Activated naive CD8-positive, alpha-beta T cell treated with anti-CD3 and anti-CD28 coated beads for 36 hours (primary cell): ENCODE measurements at regions not wholly inside any gene's neighbourhood (a gene's known extent, or its start where the extent isn't known, plus 50 kb on each side); places are given as distances from the start of the nearest gene placed in this dataset.

Experiments used
- DNase-seq: peaks from one replicate; pipeline ENCODE4 v3.0.0; 2021
- H3K27ac Mint-ChIP-seq: one replicate; pipeline ENCODE4 v1.8.0; 2022; ENCODE audit warnings: mild to moderate bottlenecking, moderate library complexity, mixed read lengths
- H3K27me3 Mint-ChIP-seq: one replicate; pipeline ENCODE4 v1.8.0; 2022; ENCODE audit warnings: mild to moderate bottlenecking, mixed read lengths
- H3K36me3 Mint-ChIP-seq: one replicate; pipeline ENCODE4 v1.8.0; 2021; ENCODE audit warnings: mild to moderate bottlenecking, mixed read lengths
- H3K4me1 Mint-ChIP-seq: one replicate; pipeline ENCODE4 v1.8.0; 2021; ENCODE audit warnings: mixed read lengths
- H3K4me3 Mint-ChIP-seq: one replicate; pipeline ENCODE4 v1.8.0; 2022; ENCODE audit warnings: mild to moderate bottlenecking, moderate library complexity, mixed read lengths
- H3K9me3 Mint-ChIP-seq: one replicate; pipeline ENCODE4 v1.8.0; 2022; ENCODE audit warnings: mixed read lengths

GRCh38 chr2:163541943-163542342 is 193.9 kb downstream of the FIGN start:
- Mint-ChIP-seq H3K9me3 (peaks cover 2% of the 10 kb centered on the region), H3K36me3 (no peaks in the 10 kb centered on the region), H3K27ac (no peak overlapping the region), H3K4me3 (no peak overlapping the region), H3K4me1 (no peaks in the 10 kb centered on the region), H3K27me3 (no peaks in the 10 kb centered on the region)
- DNase-seq, result no peak

DNA sequence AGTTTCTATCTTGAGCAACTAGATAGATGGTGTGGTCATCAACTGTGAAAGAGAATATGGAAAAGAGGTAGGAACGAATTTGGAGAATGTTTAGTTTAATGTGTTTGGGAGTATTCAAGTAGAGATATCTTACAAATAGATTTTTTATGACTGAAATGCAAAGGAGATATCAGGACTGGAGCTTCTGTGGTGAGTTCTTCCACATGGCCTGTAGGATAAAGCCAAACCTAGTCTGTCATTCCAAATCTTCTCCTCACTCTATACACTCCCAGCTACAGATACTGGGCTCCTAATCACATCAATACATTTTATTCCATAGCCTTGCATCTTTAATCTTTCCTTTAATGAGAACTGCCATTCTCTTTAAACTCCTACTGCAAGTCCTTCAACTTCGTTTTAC is 194.3 kb downstream of the FIGN start:
- no peak for DNase-seq
- peaks cover 2% of the 10 kb centered on the region for H3K9me3 Mint-ChIP-seq
- no peaks in the 10 kb centered on the region for H3K36me3 Mint-ChIP-seq
- H3K27ac Mint-ChIP-seq, result no peak overlapping the region
- no peak overlapping the region for H3K4me3 Mint-ChIP-seq
- no peaks in the 10 kb centered on the region for H3K27me3 Mint-ChIP-seq
- no peaks in the 10 kb centered on the region for H3K4me1 Mint-ChIP-seq

GRCh38 chr2:163528640-163529217 is 207.1 kb downstream of the FIGN start:
- no peaks in the 10 kb centered on the region for H3K4me1 Mint-ChIP-seq
- no peak for DNase-seq
- H3K27ac Mint-ChIP-seq, result no peak overlapping the region
- H3K36me3 Mint-ChIP-seq, result peaks cover 2% of the 10 kb centered on the region
- H3K27me3 Mint-ChIP-seq, result no peaks in the 10 kb centered on the region
- H3K4me3 Mint-ChIP-seq, result no peak overlapping the region
- H3K9me3 Mint-ChIP-seq, result peaks cover 8% of the 10 kb centered on the region

GRCh38 chr2:163527381-163527780 is 208.4 kb downstream of the FIGN start:
- H3K36me3 Mint-ChIP-seq, result peaks cover 2% of the 10 kb centered on the region
- no peaks in the 10 kb centered on the region for H3K27me3 Mint-ChIP-seq
- H3K4me3 Mint-ChIP-seq, result no peak overlapping the region
- no peak overlapping the region for H3K27ac Mint-ChIP-seq
- H3K4me1 Mint-ChIP-seq, result no peaks in the 10 kb centered on the region
- DNase-seq, result no peak
- H3K9me3 Mint-ChIP-seq, result peaks cover 11% of the 10 kb centered on the region

DNA sequence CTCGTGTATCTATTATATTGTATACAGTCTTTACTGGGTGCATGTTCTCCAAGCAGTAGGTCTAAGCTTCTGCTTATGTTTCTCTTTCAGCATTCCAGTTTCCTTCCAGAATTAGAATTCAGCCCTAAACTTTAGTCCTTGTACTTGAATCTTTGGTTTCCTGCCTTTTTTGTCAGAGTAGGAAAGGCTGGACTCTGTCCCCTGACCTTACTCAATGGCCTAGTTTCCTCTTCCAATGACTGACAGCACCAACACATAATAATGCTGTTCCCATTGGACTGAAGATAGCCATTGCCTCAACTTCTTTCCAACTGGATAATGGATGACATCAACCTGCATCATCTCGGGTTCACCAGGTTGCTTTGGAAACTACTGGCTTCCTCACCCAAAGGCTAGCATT is 217.0 kb downstream of the FIGN start:
- H3K36me3 Mint-ChIP-seq, result no peaks in the 10 kb centered on the region
- DNase-seq, result no peak
- no peaks in the 10 kb centered on the region for H3K27me3 Mint-ChIP-seq
- H3K27ac Mint-ChIP-seq, result no peak overlapping the region
- H3K4me3 Mint-ChIP-seq, result no peak overlapping the region
- peaks cover 9% of the 10 kb centered on the region for H3K9me3 Mint-ChIP-seq
- H3K4me1 Mint-ChIP-seq, result no peaks in the 10 kb centered on the region

DNA sequence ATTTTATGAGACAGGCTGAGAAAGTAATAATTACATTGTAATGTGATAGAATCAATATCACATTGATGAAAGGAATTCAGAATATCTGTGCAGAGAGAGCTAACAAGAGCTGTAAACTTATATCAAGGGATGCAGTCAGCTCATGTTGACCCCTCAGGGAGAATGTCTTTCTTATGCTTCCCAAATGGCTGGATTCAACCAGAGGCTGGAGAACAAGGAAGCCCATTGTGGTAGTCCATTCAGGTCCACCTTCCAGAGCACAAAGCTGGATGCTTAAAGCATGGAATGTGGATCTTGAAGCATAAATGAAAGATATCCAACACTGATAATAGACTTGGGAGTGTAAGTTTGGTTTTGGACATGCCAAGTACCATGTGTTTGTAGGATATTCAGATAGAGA is 220.0 kb downstream of the FIGN start:
- Mint-ChIP-seq H3K27ac (no peak overlapping the region), H3K9me3 (peaks cover 11% of the 10 kb centered on the region), H3K4me3 (no peak overlapping the region), H3K4me1 (no peaks in the 10 kb centered on the region), H3K36me3 (no peaks in the 10 kb centered on the region), H3K27me3 (no peaks in the 10 kb centered on the region)
- DNase-seq, result no peak

GRCh38 chr2:163505281-163505680 is 230.5 kb downstream of the FIGN start:
- Mint-ChIP-seq H3K4me1 (no peaks in the 10 kb centered on the region), H3K4me3 (no peak overlapping the region), H3K36me3 (no peaks in the 10 kb centered on the region), H3K9me3 (peaks cover 15% of the 10 kb centered on the region), H3K27me3 (no peaks in the 10 kb centered on the region), H3K27ac (no peak overlapping the region)
- DNase-seq, result no peak

DNA sequence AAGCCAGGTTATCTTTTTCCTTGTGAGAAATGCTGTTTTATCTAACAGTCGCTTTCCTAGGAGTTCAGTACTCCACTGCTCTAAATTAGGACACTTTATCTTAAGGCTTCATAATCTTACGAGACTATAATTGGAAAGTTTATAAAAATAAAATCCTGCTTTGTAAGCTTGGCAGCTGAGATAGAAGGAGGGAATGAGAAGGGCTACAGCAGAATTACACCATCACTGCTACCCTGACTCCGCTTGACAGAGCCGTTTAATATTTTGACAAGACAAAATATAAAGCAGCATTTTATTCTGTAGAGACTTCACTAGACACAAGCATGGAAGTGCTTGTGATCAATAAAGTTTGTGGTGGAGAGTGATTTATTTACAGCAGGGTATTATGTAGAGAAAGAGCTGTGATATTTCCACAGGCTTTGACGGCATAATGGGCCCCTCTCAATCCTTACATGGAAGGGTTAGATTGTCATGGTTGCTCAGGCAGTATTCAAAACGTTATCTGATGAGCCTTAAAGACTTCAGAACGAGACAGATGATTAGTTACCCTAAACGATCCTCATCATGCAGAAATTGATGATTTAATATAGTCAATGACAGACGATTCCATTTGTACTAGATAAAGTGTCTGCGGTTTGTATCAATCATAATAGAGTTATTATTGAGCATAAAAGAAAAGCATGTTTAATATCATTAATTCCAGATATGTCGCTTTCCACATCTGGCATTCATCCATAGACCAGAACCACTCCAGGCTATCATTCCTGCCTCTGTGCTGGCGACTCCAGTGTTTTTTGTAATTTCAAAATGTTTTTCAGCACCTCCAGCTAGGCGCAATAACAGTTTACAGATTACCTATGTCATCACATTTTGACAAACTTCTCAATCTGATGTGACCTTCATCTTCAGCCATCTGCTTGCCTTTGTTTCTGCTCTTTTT is 242.2 kb downstream of the FIGN start:
- peaks cover 3% of the 10 kb centered on the region for H3K9me3 Mint-ChIP-seq
- no peaks in the 10 kb centered on the region for H3K27me3 Mint-ChIP-seq
- no peak for DNase-seq
- no peaks in the 10 kb centered on the region for H3K36me3 Mint-ChIP-seq
- H3K4me1 Mint-ChIP-seq, result no peaks in the 10 kb centered on the region
- H3K27ac Mint-ChIP-seq, result no peak overlapping the region
- H3K4me3 Mint-ChIP-seq, result no peak overlapping the region

- Mint-ChIP-seq H3K27me3 (no peaks in the 10 kb centered on the region), H3K4me3 (no peak overlapping the region), H3K27ac (no peak overlapping the region), H3K36me3 (no peaks in the 10 kb centered on the region), H3K4me1 (no peaks in the 10 kb centered on the region), H3K9me3 (no peaks in the 10 kb centered on the region)
- DNase-seq, result no peak
Observed at GRCh38 chr2:163491850-163492249, 244.0 kb downstream of the FIGN start.

GRCh38 chr2:163490281-163490680 is 245.5 kb downstream of the FIGN start:
- Mint-ChIP-seq H3K4me3 (no peak overlapping the region), H3K36me3 (no peaks in the 10 kb centered on the region), H3K27me3 (no peaks in the 10 kb centered on the region), H3K4me1 (no peaks in the 10 kb centered on the region), H3K9me3 (no peaks in the 10 kb centered on the region), H3K27ac (no peak overlapping the region)
- no peak for DNase-seq

GRCh38 chr2:163481515-163481914 is 254.3 kb downstream of the FIGN start:
- Mint-ChIP-seq H3K36me3 (no peaks in the 10 kb centered on the region), H3K4me3 (no peak overlapping the region), H3K27me3 (no peaks in the 10 kb centered on the region), H3K27ac (no peak overlapping the region), H3K4me1 (no peaks in the 10 kb centered on the region), H3K9me3 (peaks cover 2% of the 10 kb centered on the region)
- DNase-seq, result no peak

GRCh38 chr2:163479599-163479998 is 256.2 kb downstream of the FIGN start:
- DNase-seq, result no peak
- H3K4me1 Mint-ChIP-seq, result no peaks in the 10 kb centered on the region
- H3K27ac Mint-ChIP-seq, result no peak overlapping the region
- peaks cover 2% of the 10 kb centered on the region for H3K9me3 Mint-ChIP-seq
- no peaks in the 10 kb centered on the region for H3K36me3 Mint-ChIP-seq
- H3K27me3 Mint-ChIP-seq, result no peaks in the 10 kb centered on the region
- no peak overlapping the region for H3K4me3 Mint-ChIP-seq

- no peak for DNase-seq
- H3K27ac Mint-ChIP-seq, result no peak overlapping the region
- H3K4me3 Mint-ChIP-seq, result no peak overlapping the region
- no peaks in the 10 kb centered on the region for H3K4me1 Mint-ChIP-seq
- no peaks in the 10 kb centered on the region for H3K36me3 Mint-ChIP-seq
- no peaks in the 10 kb centered on the region for H3K27me3 Mint-ChIP-seq
- H3K9me3 Mint-ChIP-seq, result peaks cover 2% of the 10 kb centered on the region
Observed at GRCh38 chr2:163475815-163476214, 260.0 kb downstream of the FIGN start.

DNA sequence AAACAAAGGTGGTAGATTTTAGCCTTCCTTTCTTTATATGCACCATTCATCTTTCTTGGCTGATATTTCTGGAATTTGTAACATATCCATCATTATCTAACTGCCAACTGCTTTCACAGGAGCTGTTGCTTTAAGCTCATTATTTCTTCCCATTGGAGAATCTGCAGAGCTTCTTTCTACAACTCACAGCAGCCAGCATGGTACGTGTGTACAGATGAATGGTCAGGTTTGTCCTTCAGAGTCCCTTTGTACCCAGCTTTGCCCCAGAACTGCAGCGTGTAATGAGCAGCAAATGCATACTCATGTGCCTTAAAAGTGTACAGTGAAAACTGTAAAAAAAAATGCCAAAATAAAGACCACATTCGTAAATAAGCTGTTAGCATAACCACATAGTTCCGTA is 260.9 kb downstream of the FIGN start:
- Mint-ChIP-seq H3K4me1 (no peaks in the 10 kb centered on the region), H3K36me3 (no peaks in the 10 kb centered on the region), H3K27me3 (no peaks in the 10 kb centered on the region), H3K27ac (no peak overlapping the region), H3K9me3 (peaks cover 2% of the 10 kb centered on the region), H3K4me3 (no peak overlapping the region)
- no peak for DNase-seq

GRCh38 chr2:163474319-163474744 is 261.5 kb downstream of the FIGN start:
- DNase-seq, result no peak
- no peaks in the 10 kb centered on the region for H3K4me1 Mint-ChIP-seq
- no peak overlapping the region for H3K27ac Mint-ChIP-seq
- peaks cover 2% of the 10 kb centered on the region for H3K9me3 Mint-ChIP-seq
- H3K27me3 Mint-ChIP-seq, result no peaks in the 10 kb centered on the region
- no peak overlapping the region for H3K4me3 Mint-ChIP-seq
- H3K36me3 Mint-ChIP-seq, result no peaks in the 10 kb centered on the region

DNA sequence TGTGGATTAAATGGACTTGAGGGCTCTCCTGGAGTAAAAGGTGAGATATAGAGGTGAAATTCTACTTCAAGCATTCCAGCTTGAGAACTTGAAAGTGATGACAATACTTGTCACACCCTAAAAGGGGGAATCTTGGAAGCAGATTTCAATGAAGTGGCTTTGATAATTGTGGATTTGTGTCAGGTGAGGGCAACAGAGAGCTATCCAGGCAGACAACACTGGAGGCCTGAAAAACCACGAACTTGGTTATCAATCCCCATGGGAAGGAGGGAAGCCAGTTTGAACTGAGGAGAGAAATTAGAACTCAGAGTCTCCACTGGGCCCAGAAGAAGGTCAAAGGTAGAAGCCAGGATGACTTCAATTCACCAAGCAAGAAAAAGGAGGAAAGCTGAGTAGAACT is 263.9 kb downstream of the FIGN start:
- no peaks in the 10 kb centered on the region for H3K4me1 Mint-ChIP-seq
- no peak overlapping the region for H3K4me3 Mint-ChIP-seq
- no peaks in the 10 kb centered on the region for H3K9me3 Mint-ChIP-seq
- no peaks in the 10 kb centered on the region for H3K36me3 Mint-ChIP-seq
- H3K27me3 Mint-ChIP-seq, result no peaks in the 10 kb centered on the region
- DNase-seq, result no peak
- H3K27ac Mint-ChIP-seq, result no peak overlapping the region
